Omental fat pad (tissue), 3 donors: ENCODE measurements at regions not wholly inside any gene's neighbourhood (a gene's known extent, or its start where the extent isn't known, plus 50 kb on each side); places are given as distances from the start of the nearest gene placed in this dataset.

ENCODE experiments used
- ATAC-seq: fragments of 150-250 bp; one replicate; pipeline ENCODE4 v1.9.1; 2016; ENCODE audit warnings: mild to moderate bottlenecking, moderate library complexity; ENCODE audit not compliant: low FRiP score
- DNase-seq: peaks from one replicate; pipeline ENCODE4 v3.0.0-alpha.2; 2019; ENCODE audit warnings: low spot score
- CTCF ChIP-seq, 3 donors: fragments of 450-650 bp; IDR thresholded peaks; one replicate each; pipeline ENCODE4 v1.5.1; 2016 to 2017; ENCODE audit warnings: antibody characterized with exemption in 3 of 3, mild to moderate bottlenecking in 3 of 3, moderate library complexity in 2 of 3

- DNase-seq (no peak), ATAC-seq (no peak)
- no peak for TF ChIP-seq CTCF (IDR thresholded peaks at IDR 0.05)
Observed at GRCh38 chr17:70810609-70811008, 641.3 kb downstream of the KCNJ2 start.

- no peak for TF ChIP-seq CTCF (IDR thresholded peaks at IDR 0.05)
- DNase-seq (no peak), ATAC-seq (no peak)
Observed at GRCh38 chr17:70813355-70813930, 644.1 kb downstream of the KCNJ2 start.

- ATAC-seq (no peak), DNase-seq (no peak)
- TF ChIP-seq CTCF (IDR thresholded peaks at IDR 0.05) = no peak
Observed at GRCh38 chr17:70819183-70819582, 649.9 kb downstream of the KCNJ2 start.

GRCh38 chr17:70820276-70820675 is 650.9 kb downstream of the KCNJ2 start:
- no peak for ATAC-seq

GRCh38 chr17:70825321-70826125 is 656.2 kb downstream of the KCNJ2 start:
- no peak for TF ChIP-seq CTCF (IDR thresholded peaks at IDR 0.05)
- ATAC-seq = no peak
- no peak for DNase-seq

More at GRCh38 chr17:70820276-70820675, 650.9 kb downstream of the KCNJ2 start:
- DNase-seq = no peak
- no peak for TF ChIP-seq CTCF (IDR thresholded peaks at IDR 0.05)

GRCh38 chr17:70829876-70830275 is 660.5 kb downstream of the KCNJ2 start:
- DNase-seq = no peak
- ATAC-seq = no peak
- TF ChIP-seq CTCF (IDR thresholded peaks at IDR 0.05) = no peak

GRCh38 chr17:70834039-70834438 is 664.7 kb downstream of the KCNJ2 start:
- no peak for TF ChIP-seq CTCF (IDR thresholded peaks at IDR 0.05)
- ATAC-seq = no peak
- DNase-seq = no peak
